NCI-H146 treated with DMSO at 0.1 percent for 48 hours (cell line): ENCODE measurements at regions not wholly inside any gene's neighbourhood (a gene's known extent, or its start where the extent isn't known, plus 50 kb on each side); places are given as distances from the start of the nearest gene placed in this dataset.
"Not testable (repeated sequence)": the region's sequence is repeated elsewhere in the genome, so short reads cannot be mapped to it uniquely, and the experiment has no call there.

Source experiments
- DNase-seq: peaks from one replicate; lab custom pipeline; 2025; ENCODE audit not compliant: unreplicated experiment; lab: John Stamatoyannopoulos, UW

GRCh38 chr5:2165203-2165602 is 282.5 kb upstream of the IRX4 start:
- DNase-seq = no peak

GRCh38 chr5:2164586-2164985 is 281.9 kb upstream of the IRX4 start:
- DNase-seq = no peak

- no peak for DNase-seq
Measured at GRCh38 chr5:2163940-2164490, 281.3 kb upstream of the IRX4 start.

DNA sequence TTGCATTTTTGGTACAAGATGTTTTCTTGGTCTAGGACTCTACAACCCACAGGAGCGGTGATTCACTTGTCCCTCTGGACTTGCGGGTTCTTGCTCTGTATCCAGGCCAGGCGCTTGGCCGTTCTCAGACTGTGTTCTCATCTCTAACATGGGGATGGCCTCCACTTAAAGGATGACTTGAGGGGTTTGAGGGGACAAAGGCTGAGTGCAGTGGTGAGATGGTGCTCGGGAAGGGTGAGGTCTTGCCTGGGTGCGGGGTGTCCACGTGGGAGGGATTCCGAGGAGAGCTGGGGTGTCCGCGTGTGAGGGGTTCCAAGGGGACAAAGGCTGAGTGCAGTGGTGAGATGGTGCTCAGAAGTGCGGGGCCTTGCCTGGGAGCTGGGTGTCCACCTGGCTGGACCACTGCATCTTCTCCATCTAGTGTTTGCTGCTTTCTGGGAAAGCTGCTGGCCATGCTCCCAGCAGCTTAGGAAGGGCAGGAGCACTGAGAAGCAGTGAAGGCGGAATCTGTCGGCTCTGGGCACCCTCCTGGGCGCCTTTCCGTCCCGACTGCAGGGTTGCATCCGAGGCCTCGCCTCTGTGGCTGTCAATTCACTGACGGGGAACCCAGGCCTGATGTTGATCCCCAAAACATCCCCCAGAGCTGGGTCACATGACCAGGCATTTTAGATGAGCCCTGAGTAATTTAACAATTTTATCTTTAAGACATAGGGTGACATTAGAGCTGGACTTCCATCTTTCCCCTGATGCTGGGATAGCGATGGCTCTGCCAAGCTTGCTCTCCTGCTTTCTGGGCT is 280.5 kb upstream of the IRX4 start:
- no peak for DNase-seq

GRCh38 chr5:2160811-2161210 is 278.1 kb upstream of the IRX4 start:
- DNase-seq = no peak

DNA sequence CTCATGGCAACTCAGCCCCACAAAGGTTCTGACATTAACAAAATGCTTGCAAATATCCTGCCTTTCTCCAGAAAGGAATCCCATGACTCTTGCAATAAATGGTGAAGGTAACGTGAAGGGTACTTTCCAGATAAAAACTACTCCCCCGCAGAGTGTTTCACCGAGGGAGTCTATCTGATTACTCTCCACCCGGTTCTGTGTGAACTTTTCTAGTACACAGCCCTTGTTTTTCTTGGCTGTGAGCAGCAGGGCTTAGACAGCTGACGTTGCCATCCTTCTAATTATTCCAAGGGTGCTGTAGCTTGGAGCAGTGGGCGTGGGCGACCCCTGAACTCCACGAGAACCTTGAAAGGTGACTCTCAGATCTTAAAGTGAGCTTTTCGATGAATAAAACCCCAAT is 276.0 kb upstream of the IRX4 start:
- DNase-seq = no peak

DNA sequence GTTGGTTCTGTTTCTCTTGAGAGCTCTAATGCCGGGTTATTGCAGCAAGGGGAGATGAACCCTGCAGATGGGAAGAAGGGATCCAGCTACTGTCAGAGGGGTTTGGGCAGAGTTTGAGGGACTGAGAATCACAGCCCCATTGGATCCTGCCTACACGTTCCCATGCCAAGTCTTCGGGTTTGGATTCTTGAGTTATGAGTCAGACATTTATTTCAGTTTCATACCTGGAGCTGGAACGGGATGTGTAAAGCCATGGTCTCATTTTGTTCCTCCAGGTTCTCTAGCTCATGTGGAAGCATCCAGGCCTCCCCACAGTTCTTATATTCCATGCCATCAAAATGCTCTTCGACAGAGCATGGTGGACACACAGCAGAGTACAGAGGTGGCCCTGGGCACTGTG is 275.4 kb upstream of the IRX4 start:
- DNase-seq = no peak

DNA sequence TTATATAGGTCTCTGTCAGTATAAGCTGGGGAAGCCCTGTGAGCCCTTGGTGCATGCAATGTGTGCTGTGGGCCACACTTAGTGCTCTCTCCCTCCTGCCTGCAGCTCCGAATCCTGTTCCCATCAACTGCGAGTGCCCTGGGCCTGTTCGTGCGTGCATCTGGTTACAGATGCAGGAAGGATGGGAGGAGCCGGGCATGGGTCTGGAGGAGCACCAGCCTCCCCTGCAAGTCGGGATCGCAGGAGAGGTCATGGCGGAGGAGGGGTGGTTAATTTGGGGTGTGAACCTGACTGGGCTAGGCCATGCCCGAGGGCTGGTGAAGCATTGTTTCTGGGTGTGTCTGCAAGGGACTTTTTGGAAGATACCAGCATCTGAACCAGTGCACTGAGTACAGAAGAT is 274.6 kb upstream of the IRX4 start:
- no peak for DNase-seq

GRCh38 chr5:2156358-2157059 is 273.8 kb upstream of the IRX4 start:
- DNase-seq = no peak

GRCh38 chr5:2155556-2155955 is 272.8 kb upstream of the IRX4 start:
- DNase-seq = no peak

DNA sequence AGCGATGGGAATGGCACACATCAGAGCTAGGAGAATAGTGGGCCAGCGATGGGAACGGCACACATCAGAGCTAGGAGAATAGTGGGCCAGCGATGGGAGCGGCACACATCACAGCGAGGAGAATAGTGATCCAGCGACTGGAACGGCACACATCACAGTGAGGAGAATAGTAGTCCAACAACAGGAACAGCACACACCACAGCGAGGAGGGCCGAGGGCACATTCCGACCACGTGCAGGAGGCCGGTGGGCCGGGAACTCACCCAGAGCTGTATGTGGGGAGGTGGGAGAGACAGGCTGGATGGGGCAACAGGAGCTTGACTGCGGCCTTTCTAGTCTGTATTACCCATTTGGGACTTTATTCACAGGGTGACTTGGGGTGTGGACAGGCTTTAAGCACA is 271.1 kb upstream of the IRX4 start:
- no peak for DNase-seq

DNA sequence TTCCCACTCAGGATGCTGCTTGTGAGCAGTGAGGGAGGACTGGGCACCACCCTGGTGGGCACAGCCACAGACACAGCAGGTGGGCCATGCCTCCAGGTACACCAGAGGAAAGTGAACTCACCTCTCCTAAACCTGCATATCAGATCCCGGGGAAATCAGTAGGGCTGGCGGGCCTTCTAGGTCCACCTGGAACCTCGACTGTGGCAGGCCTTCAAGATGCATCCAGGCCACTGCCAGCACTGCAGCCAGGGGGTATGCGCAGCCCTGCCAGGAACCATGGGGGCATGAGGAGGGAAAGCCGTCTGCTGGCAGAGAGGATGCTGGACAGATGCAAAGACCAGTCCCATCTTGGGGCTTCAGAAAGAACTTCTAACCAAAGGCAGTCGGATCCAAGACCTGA is 270.6 kb upstream of the IRX4 start:
- no peak for DNase-seq

- DNase-seq = not testable (repeated sequence)
Measured at GRCh38 chr5:2151301-2151888, 268.7 kb upstream of the IRX4 start.

GRCh38 chr5:2149195-2149539 is 266.4 kb upstream of the IRX4 start:
- DNase-seq = no peak

DNA sequence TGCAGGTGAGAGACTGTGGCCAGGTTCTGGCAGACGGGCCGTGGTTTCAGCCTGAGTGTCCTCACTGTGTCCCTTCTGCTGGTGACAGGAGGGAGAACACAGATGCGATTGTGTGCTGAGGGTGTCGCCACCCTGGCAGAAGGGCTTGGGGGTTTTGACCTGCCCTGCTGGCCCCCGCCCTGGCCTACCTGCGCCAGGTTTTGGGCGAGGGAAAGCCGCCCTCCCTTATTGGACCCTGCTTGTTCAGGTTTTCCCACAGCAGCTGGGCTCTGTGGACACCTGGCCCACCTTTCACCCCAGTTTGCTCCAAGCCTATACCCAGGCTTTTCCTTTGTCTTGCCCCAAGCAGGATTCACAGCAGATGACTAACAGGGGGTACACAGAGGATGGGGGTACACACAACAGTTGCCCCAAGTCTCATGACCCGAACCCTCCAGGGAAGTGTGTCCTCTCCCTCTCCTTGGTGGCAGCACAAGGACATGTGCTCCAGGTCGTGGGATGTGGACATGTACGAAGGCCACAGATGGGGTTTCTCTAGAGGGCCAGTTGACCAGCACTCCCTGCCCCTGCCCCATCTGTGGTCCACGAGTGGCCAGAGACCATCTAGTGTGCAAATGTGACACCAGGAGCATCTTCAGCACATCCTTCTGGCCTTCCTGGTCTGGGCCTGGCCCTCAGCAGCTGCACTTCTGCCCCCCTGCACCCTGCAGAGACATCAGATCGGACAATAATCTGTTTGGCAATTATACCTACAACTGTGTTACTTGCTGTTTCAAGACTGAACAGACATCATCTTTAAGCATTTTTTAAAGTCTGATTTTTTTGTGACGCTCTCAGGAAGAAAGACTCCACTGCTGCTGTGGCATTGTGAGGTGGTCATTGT is 265.8 kb upstream of the IRX4 start:
- no peak for DNase-seq

DNA sequence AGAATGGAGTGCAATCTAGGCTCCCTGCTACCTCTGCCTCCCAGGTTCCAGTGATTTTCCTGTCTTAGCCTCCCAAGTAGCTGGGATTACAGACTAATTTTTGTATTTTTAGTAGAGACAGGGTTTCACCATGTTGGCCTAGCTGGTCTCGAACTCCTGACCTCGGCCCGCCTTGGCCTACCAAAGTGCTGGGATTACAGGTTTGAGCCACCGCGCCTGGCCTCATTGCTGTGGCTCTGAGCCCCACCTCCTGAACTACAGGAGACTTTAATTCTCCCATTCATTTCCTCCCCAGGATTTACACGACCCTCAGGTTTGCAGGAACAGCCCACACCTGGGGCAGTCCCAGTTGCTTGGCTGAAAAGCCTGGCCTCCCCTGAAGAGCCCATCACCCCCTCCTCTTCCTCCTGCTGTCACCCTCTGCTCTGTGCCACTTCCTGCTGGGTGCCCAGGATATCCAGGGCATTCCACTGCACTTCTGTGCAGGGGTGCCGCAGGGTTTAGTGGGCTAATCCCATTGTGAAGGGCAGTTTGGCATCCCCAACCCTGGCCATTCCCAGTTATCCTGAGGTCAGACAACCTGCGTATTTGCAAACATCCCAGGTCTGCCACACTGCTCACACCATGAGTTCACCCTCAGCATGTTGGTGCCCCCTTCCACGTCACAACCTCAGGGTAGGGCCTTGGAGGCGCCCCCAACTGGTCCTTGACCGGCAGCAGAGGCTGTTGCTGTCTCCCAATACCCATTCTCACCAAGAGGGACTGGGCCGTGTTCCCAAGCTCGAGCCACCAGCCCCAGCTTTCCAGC is 265.0 kb upstream of the IRX4 start:
- no peak for DNase-seq

DNA sequence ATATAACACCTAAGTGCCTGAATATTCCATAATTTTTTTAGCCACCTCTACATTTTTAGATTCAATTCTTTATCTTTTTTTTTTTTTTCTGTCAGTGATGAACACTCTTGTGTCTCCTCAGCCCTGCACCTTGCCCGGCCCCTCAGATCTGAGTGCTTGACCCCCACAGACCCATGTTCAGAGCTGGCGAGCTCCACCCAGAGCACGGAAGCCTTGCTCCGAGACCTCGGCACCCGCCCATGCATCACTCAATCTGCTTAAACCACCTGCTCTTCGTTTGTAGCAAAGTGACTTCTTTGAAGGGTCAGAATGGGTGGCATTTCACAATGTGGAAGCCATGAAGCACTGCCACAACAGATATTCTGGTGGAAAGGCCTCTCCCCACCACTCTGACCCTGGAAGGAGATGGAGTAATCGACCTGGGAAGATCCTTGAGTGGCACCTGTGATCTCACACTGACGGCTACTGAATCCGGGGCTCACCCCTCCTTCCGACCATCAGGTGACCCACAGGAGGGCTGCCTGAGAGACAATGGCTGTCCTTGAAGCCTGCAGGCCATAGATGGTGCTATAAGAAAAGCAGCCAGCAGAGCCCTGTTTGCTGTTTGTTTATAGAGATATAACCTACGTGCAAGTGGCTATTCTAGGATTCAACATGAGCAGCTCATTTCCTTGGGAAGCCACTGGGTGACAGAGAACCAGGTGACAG is 261.1 kb upstream of the IRX4 start:
- DNase-seq = no peak

DNA sequence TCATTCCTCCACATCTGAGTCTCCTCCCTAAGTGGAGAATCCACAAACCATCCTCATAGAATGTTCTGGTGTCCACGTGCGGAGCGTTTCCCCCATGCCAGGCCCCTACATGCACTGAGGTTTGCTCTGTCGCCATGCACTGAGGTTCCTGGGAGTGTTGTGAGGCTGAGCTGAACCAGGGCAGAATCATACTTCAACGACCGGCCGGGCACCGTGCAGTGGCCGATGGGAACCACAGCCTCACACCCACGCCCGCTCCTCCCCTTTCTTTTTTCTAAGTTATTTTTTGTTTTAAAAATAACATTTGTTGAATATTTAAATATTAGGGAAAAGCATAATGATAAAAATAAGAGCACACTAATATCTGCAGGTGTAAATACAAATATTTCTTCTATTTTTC is 260.4 kb upstream of the IRX4 start:
- DNase-seq = no peak

- DNase-seq = no peak
Measured at GRCh38 chr5:2142456-2142954, 259.8 kb upstream of the IRX4 start.
